ENCODE measurements at regions not wholly inside any gene's neighbourhood (a gene's known extent, or its start where the extent isn't known, plus 50 kb on each side); places are given as distances from the start of the nearest gene placed in this dataset.

DNA sequence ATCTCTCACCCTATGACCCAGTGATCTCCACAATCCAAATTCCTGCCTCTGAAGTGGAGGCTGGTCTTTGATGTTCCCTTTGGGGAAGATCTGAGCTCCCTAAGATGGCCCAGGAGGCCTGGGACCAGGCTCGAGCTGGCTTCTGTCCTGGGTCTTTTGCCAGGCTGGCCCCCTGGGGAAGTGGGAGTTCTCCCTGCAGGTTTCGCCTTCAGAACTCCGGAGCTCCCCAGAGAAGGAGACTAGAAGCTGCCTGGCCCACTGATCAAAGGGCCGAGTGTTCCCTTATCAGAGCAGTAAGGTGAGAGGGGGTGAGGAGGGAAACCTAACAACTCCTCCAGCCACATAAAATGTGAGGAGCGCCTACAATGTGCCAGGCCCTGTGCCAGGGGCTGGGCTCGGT lies 147.1 kb downstream of the IRF8 start:
- intact Hi-C loops (cut with DNase I): no loop called here
- H3K27ac ChIP-seq: no peak overlapping the region
- peaks cover 0 to 7% (median 0%) of the 10 kb centered on the region in 9 donors for H3K4me1 ChIP-seq
- peaks cover 0 to 85% (median 81%) of the 10 kb centered on the region in 7 donors for H3K27me3 ChIP-seq
- DNase-seq: no peak
- no peak overlapping the region for H3K4me3 ChIP-seq
- H3K36me3 ChIP-seq: no peaks in the 10 kb centered on the region
- 60 to 71% methylated on average over 6 of the region's 6 CpGs for WGBS, 2 donors
- TF ChIP-seq, protein P1, sequence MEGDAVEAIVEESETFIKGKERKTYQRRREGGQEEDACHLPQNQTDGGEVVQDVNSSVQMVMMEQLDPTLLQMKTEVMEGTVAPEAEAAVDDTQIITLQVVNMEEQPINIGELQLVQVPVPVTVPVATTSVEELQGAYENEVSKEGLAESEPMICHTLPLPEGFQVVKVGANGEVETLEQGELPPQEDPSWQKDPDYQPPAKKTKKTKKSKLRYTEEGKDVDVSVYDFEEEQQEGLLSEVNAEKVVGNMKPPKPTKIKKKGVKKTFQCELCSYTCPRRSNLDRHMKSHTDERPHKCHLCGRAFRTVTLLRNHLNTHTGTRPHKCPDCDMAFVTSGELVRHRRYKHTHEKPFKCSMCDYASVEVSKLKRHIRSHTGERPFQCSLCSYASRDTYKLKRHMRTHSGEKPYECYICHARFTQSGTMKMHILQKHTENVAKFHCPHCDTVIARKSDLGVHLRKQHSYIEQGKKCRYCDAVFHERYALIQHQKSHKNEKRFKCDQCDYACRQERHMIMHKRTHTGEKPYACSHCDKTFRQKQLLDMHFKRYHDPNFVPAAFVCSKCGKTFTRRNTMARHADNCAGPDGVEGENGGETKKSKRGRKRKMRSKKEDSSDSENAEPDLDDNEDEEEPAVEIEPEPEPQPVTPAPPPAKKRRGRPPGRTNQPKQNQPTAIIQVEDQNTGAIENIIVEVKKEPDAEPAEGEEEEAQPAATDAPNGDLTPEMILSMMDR (IDR thresholded peaks at IDR 0.05): no peak
- no peaks in the 10 kb centered on the region for H3K9me3 ChIP-seq
- no peak for ATAC-seq

DNA sequence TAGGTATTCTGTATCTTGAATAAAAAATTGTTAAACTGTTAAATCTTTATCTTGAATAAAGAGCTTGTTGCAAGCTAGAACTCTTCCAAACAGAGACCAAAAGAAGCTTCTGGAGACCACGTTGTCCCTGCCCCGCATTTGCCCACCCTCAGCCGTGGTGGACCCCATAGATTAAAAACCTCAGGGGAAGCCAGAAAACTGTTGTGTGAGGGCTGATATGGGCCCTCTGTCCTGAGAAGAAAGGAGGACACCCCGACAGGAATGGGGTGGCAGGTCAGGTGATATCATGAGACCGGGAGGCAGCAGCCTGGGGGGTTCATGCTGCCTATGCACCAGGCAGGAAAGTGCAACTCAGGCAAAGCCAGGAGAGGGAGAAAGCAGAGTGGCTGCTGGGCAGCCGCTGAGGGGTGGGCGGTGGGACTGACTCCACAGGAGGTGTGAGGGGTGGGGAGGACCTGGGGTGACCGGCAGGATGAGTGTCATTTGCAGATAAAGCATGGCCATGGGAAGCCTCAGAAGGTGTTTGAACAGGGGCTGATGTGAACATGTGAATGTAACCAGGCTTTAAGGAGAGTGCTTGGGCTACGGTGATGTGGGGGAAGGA lies 147.8 kb downstream of the IRF8 start:
- TF ChIP-seq, protein P1 (IDR thresholded peaks at IDR 0.05): no peak
- Histone ChIP-seq H3K27me3 (peaks cover 0 to 91% (median 80%) of the 10 kb centered on the region in 7 donors), H3K36me3 (no peaks in the 10 kb centered on the region), H3K4me1 (peaks cover 0 to 8% (median 0%) of the 10 kb centered on the region in 9 donors), H3K27ac (no peak overlapping the region), H3K4me3 (no peak overlapping the region), H3K9me3 (no peaks in the 10 kb centered on the region)
- DNase-seq: no peak
- ATAC-seq: no peak
- WGBS, 2 donors: 56 to 59% methylated on average over 9 of the region's 9 CpGs
- intact Hi-C loops (cut with DNase I): no loop called here

GRCh38 chr16:86048221-86048620 lies 149.3 kb downstream of the IRF8 start:
- Histone ChIP-seq H3K4me1 (peaks cover 0 to 8% (median 0%) of the 10 kb centered on the region in 9 donors), H3K4me3 (no peak overlapping the region), H3K27ac (no peak overlapping the region), H3K9me3 (no peaks in the 10 kb centered on the region), H3K27me3 (peaks cover 0 to 90% (median 75%) of the 10 kb centered on the region in 7 donors), H3K36me3 (no peaks in the 10 kb centered on the region)
- intact Hi-C loops (cut with DNase I): no loop called here
- WGBS, 2 donors: 31 to 39% methylated on average over 11 of the region's 11 CpGs
- TF ChIP-seq, protein P1 (IDR thresholded peaks at IDR 0.05): no peak
- ATAC-seq (peak in 1 of 8 donors; percentile 26), DNase-seq (no peak)

DNA sequence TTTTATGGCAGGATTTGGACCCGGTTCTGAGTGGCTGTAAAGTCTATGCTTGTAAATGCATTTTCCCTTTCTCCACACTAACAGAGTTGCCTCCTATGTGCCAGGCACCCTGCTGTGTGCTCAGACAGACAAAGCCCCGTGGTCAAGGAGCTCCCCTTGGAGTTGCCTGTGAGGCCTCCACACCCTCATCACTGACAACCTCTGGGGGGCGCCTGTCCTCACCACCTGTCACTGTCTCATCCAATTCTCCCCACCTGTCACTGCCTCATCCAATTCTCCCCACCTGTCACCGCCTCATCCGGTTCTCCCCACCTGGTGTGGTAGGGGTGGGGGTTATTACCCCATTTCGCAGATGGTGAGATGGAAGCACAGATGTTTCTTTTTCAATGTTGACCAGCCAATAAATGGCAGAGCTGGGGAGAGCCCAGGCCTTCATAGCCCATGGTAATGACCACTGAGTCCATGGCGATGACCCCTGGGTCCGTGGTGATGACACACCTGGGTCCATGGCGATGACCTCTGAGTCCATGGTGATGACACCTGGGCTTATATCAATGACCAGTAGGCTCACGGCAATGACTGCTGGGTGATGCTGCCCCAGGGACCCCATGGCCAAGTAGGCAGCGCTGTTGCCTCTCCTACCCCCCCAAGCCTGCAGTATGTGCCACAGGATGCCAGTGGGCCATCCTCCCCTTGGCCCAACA lies 150.1 kb downstream of the IRF8 start:
- Histone ChIP-seq H3K27ac (no peak overlapping the region), H3K4me3 (no peak overlapping the region), H3K9me3 (no peaks in the 10 kb centered on the region), H3K36me3 (no peaks in the 10 kb centered on the region), H3K4me1 (peaks cover 0 to 8% (median 0%) of the 10 kb centered on the region in 9 donors), H3K27me3 (peaks cover 0 to 82% (median 67%) of the 10 kb centered on the region in 7 donors)
- TF ChIP-seq, protein P1 (IDR thresholded peaks at IDR 0.05): no peak
- no peak for ATAC-seq
- 78 to 79% methylated on average over 11 of the region's 11 CpGs for WGBS, 2 donors
- no peak for DNase-seq
- intact Hi-C loops (cut with DNase I): no loop called here

Measured in heart right ventricle (tissue), 16 donors.